ENCODE measurements at regions not wholly inside any gene's neighbourhood (a gene's known extent, or its start where the extent isn't known, plus 50 kb on each side); places are given as distances from the start of the nearest gene placed in this dataset.

DNA sequence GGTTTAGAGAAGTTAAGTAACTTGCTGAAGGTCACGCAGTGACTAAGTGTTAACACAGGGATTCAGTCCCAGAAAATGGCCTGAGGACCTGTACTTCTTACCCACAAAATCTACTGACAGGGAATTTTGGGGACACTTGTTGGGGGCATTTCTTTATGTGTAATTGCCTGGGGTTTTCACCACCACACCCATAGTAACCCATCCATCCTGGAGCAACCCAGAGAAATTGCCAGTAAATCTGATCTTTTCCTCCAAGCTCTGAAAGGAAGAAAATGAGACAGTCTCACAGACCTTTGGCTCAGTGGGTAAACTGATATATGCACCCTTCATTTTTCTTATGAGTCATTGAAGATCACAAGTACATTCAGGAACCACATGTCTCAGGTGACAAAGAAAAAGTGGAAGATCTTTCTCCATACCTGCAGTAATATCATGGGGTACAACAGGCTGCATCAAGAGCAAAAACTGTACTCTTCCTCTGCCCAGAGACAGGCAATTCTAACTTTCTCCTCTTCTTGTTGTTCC, 81.0 kb downstream of the NOG start:
- Histone ChIP-seq H3K9ac (ENCODE audit: low read depth, low read length) (no peak overlapping the region), H3K27ac (ENCODE audit: low read depth, low read length) (no peak overlapping the region), H3K36me3 (ENCODE audit: control insufficient read depth, insufficient read depth, low read length) (no peaks in the 10 kb centered on the region), H3K4me3 (ENCODE audit: low read depth, low read length) (no peak overlapping the region), H3K4me1 (ENCODE audit: control insufficient read depth, insufficient read depth, low read length) (0 out of 2 replicates have a peak, but pooled peaks cover 4% of the 10 kb centered on the region), H3K9me3 (ENCODE audit: control insufficient read depth, insufficient read depth, low read length) (no peaks in the 10 kb centered on the region), H3K27me3 (ENCODE audit: control insufficient read depth, insufficient read depth, low read length) (peaks cover 44% of the 10 kb centered on the region)

DNA sequence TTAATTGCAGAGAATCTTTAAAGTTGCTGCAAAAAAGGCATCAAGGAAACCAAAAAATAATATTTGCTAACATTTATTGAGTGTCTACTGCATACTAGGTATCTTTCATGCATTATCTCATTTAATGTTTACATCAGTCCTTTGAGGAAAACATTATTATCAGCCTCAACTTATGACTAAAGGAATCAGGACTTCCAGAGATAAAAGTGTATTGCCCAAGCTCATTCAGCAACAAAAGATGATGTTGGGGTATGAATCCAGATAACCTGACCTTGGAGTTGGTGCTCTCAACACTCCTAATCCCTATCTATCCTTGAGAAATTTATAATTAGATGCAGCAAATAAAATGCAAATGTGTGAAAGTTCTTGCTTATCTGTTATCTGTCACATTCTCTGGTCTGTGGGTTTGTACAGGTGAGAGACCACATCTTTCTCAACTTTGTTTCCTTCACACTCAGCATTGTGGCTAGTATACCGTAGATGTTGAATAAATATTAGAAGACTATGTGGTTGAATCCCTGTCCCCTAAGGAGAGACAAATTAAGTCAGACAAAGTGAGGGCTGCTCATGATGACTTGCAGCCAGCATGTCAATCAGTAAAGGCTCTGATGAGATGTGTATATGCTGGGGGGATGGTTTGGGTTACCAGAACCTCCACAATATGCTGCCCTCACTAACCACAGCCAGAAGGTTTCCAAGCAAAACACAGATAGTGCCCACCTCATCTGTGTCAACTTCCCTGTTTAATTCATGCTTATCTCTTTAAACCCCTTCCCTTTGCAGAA, 82.6 kb downstream of the NOG start:
- Histone ChIP-seq H3K4me1 (ENCODE audit: control insufficient read depth, insufficient read depth, low read length) (0 out of 2 replicates have a peak, but pooled peaks cover 4% of the 10 kb centered on the region), H3K9ac (ENCODE audit: low read depth, low read length) (no peak overlapping the region), H3K36me3 (ENCODE audit: control insufficient read depth, insufficient read depth, low read length) (no peaks in the 10 kb centered on the region), H3K9me3 (ENCODE audit: control insufficient read depth, insufficient read depth, low read length) (no peaks in the 10 kb centered on the region), H3K27ac (ENCODE audit: low read depth, low read length) (no peak overlapping the region), H3K4me3 (ENCODE audit: low read depth, low read length) (no peak overlapping the region), H3K27me3 (ENCODE audit: control insufficient read depth, insufficient read depth, low read length) (peaks cover 58% of the 10 kb centered on the region)

DNA sequence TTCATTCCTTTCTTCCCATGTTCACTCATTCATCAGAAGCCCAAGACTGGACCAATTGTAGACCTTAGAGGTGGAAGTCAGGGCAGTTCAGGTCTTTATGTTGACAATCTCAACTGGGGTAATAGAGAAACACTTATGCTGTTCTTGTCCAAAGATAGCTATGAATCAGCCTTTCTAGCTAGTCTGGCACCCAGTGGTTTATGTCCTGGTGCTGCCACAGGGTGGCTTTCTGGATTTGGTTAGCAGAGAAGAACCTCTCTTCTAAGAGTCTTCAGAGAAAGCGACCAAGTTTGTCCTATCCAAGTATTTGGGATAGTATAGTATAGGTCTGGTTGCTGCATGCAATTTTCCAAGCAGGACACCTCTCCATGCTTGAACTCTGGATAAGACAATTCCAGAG, 83.3 kb downstream of the NOG start:
- H3K9ac ChIP-seq (ENCODE audit: low read depth, low read length), result no peak overlapping the region
- H3K27me3 ChIP-seq (ENCODE audit: control insufficient read depth, insufficient read depth, low read length), result peaks cover 58% of the 10 kb centered on the region
- H3K27ac ChIP-seq (ENCODE audit: low read depth, low read length), result no peak overlapping the region

DNA sequence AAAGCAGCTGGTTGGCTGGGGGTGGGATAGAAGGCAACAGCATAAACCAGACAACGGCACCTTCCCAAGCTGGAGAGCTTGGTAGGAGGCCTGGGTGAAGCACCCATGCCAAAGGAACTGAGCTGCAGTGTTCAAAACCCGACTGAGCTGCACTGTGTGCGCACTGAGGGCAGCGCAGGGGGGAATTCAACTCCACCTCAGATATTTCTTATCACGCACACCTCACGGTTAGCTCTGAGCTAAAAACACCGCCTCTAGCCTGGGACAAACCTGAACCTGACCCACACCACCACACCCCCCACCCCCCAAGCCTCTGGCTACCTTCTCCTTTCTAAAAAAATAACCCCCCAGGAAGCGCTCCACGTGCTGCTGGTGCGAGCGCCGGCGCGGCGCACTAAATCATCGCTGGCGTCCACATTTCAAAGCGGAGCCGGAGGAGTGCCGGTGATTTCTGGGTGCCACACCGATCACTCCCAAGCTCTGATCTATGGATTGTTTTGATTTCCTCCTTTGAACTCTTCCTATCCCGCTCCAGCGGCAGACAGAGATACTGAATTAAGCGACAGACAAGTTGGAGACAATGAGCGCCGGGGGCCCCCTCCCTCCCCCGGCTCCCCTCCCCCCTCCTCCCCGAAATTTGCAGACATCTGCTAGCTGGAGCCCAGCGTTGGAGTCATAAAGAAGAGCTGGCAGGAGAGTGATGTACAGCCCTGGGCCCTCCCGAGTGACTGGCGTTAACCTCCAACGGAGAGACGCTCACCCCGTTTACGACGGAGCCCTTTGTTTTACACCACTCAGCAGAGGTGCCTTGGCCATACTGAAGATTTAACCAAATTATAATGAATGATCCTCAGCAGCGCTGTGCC, 85.0 kb downstream of the NOG start:
- H3K27ac ChIP-seq (ENCODE audit: low read depth, low read length), result no peak overlapping the region
- H3K4me3 ChIP-seq (ENCODE audit: low read depth, low read length), result peak overlapping the region; percentile 72
- H3K4me1 ChIP-seq (ENCODE audit: control insufficient read depth, insufficient read depth, low read length), result 0 out of 2 replicates have a peak, but pooled peaks cover 4% of the 10 kb centered on the region
- H3K27me3 ChIP-seq (ENCODE audit: control insufficient read depth, insufficient read depth, low read length), result peaks cover 58% of the 10 kb centered on the region
- H3K9ac ChIP-seq (ENCODE audit: low read depth, low read length), result peak overlapping the region; percentile 10; the same call in 1 of the 2 replicates
- no peaks in the 10 kb centered on the region for H3K9me3 ChIP-seq (ENCODE audit: control insufficient read depth, insufficient read depth, low read length)
- no peaks in the 10 kb centered on the region for H3K36me3 ChIP-seq (ENCODE audit: control insufficient read depth, insufficient read depth, low read length)

More for the DNA sequence above, 83.3 kb downstream of the NOG start:
- H3K36me3 ChIP-seq (ENCODE audit: control insufficient read depth, insufficient read depth, low read length), result no peaks in the 10 kb centered on the region
- H3K4me3 ChIP-seq (ENCODE audit: low read depth, low read length), result no peak overlapping the region
- H3K4me1 ChIP-seq (ENCODE audit: control insufficient read depth, insufficient read depth, low read length), result 0 out of 2 replicates have a peak, but pooled peaks cover 4% of the 10 kb centered on the region
- no peaks in the 10 kb centered on the region for H3K9me3 ChIP-seq (ENCODE audit: control insufficient read depth, insufficient read depth, low read length)

DNA sequence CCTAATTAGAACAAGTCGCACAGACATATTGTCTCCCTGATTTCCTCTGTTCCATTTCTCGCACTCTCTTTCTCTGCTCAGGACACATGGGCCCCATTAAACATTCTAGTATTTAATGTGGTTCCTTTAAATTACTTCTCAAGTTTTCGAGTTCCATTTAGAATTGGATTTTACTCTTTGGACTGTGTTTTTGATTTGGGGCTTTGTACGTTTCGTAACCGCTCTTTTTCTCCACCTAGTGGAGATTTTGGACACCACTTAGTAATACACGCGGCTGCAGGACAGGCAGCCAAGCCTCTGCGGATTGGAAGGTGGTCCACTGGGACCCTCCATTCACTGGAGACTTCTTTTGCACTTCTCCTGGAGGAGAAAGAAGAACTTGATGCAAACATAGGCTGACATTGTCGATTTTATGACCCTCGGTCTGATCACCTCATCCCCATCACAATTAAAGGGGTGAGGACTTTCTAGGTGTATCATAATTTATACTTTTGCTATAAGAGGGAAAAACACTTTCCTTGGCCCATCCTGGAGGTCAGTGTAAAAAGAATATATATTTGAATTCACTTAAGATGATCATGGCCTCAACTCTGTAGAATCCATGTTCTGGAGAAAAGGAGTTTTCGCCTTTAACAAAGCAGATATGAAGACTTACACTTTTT, 85.7 kb downstream of the NOG start:
- H3K27me3 ChIP-seq (ENCODE audit: control insufficient read depth, insufficient read depth, low read length), result peaks cover 58% of the 10 kb centered on the region
- peak overlapping the region; percentile 72 for H3K4me3 ChIP-seq (ENCODE audit: low read depth, low read length)
- H3K36me3 ChIP-seq (ENCODE audit: control insufficient read depth, insufficient read depth, low read length), result no peaks in the 10 kb centered on the region
- H3K4me1 ChIP-seq (ENCODE audit: control insufficient read depth, insufficient read depth, low read length), result 0 out of 2 replicates have a peak, but pooled peaks cover 4% of the 10 kb centered on the region
- peak overlapping the region; percentile 10; the same call in 1 of the 2 replicates for H3K9ac ChIP-seq (ENCODE audit: low read depth, low read length)
- no peaks in the 10 kb centered on the region for H3K9me3 ChIP-seq (ENCODE audit: control insufficient read depth, insufficient read depth, low read length)
- H3K27ac ChIP-seq (ENCODE audit: low read depth, low read length), result no peak overlapping the region

DNA sequence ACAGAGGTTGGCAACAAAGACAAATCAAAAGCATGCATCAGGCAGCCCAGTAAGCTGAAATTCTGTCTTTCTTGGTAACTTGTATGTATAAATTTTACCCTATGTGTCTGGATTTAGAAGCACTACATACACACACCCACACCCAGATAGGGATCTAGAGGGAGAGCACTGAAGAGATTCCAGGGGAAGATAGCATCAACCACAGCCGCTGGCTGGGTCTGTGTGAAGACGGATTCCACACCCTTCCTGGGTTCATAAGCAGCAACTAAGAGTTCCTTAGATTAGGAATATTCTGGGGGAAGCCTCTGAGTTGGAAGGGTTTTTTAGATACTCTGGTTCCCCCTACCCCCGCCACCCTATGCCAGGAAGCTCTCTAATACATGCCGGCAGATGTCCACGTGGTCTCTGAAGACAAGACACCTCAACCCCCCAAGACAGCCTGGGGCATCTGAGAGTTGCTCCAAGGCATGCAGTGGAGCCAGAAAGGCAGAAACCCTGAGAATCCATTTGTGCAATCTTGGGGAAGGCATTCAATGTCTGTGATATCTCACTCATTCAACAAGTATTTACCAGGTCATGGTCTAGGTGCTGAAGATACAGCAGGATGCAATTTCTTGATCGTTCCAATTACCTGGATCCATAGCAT, 86.4 kb downstream of the NOG start:
- Histone ChIP-seq H3K27ac (ENCODE audit: low read depth, low read length) (no peak overlapping the region), H3K9ac (ENCODE audit: low read depth, low read length) (no peak overlapping the region), H3K9me3 (ENCODE audit: control insufficient read depth, insufficient read depth, low read length) (no peaks in the 10 kb centered on the region), H3K36me3 (ENCODE audit: control insufficient read depth, insufficient read depth, low read length) (no peaks in the 10 kb centered on the region), H3K4me3 (ENCODE audit: low read depth, low read length) (no peak overlapping the region), H3K4me1 (ENCODE audit: control insufficient read depth, insufficient read depth, low read length) (0 out of 2 replicates have a peak, but pooled peaks cover 4% of the 10 kb centered on the region), H3K27me3 (ENCODE audit: control insufficient read depth, insufficient read depth, low read length) (peaks cover 58% of the 10 kb centered on the region)

DNA sequence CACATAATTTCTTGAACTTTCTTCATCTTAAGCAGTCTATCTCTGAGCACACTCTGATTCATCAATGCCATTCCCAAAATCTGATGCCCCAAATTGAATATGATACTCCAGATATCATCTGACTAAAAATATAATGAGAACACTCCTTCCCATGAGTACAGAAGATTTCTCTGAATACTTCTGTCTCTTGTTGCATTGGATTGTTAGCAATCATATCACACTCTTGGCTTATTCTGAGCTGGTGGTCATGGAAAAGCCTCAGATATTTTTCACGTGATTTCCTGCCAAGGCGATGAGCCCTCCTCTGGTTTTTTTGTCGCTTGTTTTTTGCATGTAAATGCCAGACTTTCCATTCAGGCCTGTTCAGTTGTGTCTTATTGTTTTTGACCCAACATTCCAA, 87.2 kb downstream of the NOG start:
- H3K36me3 ChIP-seq (ENCODE audit: control insufficient read depth, insufficient read depth, low read length), result no peaks in the 10 kb centered on the region
- no peak overlapping the region for H3K27ac ChIP-seq (ENCODE audit: low read depth, low read length)
- H3K4me3 ChIP-seq (ENCODE audit: low read depth, low read length), result no peak overlapping the region
- no peak overlapping the region for H3K9ac ChIP-seq (ENCODE audit: low read depth, low read length)
- H3K27me3 ChIP-seq (ENCODE audit: control insufficient read depth, insufficient read depth, low read length), result peaks cover 51% of the 10 kb centered on the region
- no peaks in the 10 kb centered on the region for H3K9me3 ChIP-seq (ENCODE audit: control insufficient read depth, insufficient read depth, low read length)
- H3K4me1 ChIP-seq (ENCODE audit: control insufficient read depth, insufficient read depth, low read length), result 0 out of 2 replicates have a peak, but pooled peaks cover 4% of the 10 kb centered on the region

DNA sequence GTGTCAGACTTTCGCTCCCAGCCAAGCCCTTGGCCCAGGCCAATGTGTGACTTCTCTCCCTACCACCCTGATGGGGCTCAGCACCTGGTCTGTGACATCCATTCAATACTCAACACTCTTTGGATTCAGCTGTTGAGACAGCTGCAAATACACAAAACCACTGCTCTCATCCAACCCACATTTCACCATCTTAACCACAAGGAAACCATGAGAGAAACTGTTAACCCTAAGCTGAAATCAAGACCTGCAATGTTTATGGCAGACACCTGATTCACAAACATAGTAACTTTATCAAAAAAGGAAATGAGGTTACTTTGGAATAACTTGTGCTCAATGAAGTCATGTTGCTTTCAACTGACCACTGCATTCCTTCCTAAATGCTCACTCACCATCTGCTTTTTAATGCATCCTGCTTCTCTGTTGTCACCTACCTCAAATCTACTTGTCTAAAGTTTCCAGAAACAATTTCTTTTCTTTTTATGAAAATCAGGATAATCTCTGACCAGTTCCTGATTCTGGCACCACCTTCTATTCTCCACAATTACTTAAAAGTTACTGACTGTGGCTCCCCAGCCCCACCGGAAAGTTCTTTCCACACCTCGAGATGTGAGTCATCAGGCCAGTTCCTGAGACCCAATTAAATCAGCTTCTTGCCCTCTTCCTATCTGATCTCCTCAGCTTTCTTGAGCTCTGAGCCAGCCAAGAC, 88.2 kb downstream of the NOG start:
- no peak overlapping the region for H3K9ac ChIP-seq (ENCODE audit: low read depth, low read length)
- no peaks in the 10 kb centered on the region for H3K9me3 ChIP-seq (ENCODE audit: control insufficient read depth, insufficient read depth, low read length)
- no peaks in the 10 kb centered on the region for H3K36me3 ChIP-seq (ENCODE audit: control insufficient read depth, insufficient read depth, low read length)
- H3K4me3 ChIP-seq (ENCODE audit: low read depth, low read length), result no peak overlapping the region
- 0 out of 2 replicates have a peak, but pooled peaks cover 4% of the 10 kb centered on the region for H3K4me1 ChIP-seq (ENCODE audit: control insufficient read depth, insufficient read depth, low read length)
- peaks cover 41% of the 10 kb centered on the region for H3K27me3 ChIP-seq (ENCODE audit: control insufficient read depth, insufficient read depth, low read length)
- H3K27ac ChIP-seq (ENCODE audit: low read depth, low read length), result no peak overlapping the region

DNA sequence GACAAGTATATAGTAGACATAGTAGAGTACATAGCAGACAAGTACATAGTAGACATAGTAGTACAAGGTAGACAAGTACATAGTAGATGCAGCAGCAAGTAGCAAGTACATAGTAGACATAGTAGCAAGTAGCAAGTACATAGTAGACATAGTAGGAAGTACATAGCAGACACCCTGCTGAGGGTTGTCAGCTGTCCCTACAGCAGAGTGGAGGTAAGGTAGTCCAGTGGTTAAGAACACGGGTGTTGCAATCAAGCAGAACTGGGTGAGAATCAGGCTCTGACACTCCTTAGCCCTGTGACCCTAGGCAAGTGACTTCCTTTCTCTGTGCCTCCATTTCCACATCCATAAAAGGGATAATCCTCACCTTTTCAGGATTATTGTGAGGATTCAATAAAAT, 94.7 kb downstream of the NOG start:
- H3K9ac ChIP-seq (ENCODE audit: low read depth, low read length), result no peak overlapping the region
- no peaks in the 10 kb centered on the region for H3K36me3 ChIP-seq (ENCODE audit: control insufficient read depth, insufficient read depth, low read length)
- H3K4me3 ChIP-seq (ENCODE audit: low read depth, low read length), result no peak overlapping the region
- no peaks in the 10 kb centered on the region for H3K4me1 ChIP-seq (ENCODE audit: control insufficient read depth, insufficient read depth, low read length)
- H3K9me3 ChIP-seq (ENCODE audit: control insufficient read depth, insufficient read depth, low read length), result no peaks in the 10 kb centered on the region
- H3K27me3 ChIP-seq (ENCODE audit: control insufficient read depth, insufficient read depth, low read length), result 0 out of 2 replicates have a peak, but pooled peaks cover 3% of the 10 kb centered on the region
- no peak overlapping the region for H3K27ac ChIP-seq (ENCODE audit: low read depth, low read length)

Measured in HUES48 (cell line).